ENCODE measurements at regions not wholly inside any gene's neighbourhood (a gene's known extent, or its start where the extent isn't known, plus 50 kb on each side); places are given as distances from the start of the nearest gene placed in this dataset.
"Not testable (repeated sequence)": the region's sequence is repeated elsewhere in the genome, so short reads cannot be mapped to it uniquely, and the experiment has no call there.

GRCh38 chr2:54030806-54031205, 60.0 kb upstream of the PSME4 start:
- TF ChIP-seq CTCF (IDR thresholded peaks at IDR 0.05; ENCODE audit: insufficient read depth, low read length, severe bottlenecking), result no peak
- H3K27me3 ChIP-seq (ENCODE audit: control insufficient read depth, insufficient read depth, low read length), result no peaks in the 10 kb centered on the region
- no peak overlapping the region for H3K4me3 ChIP-seq (ENCODE audit: low read depth, low read length)
- H3K36me3 ChIP-seq (ENCODE audit: control insufficient read depth, insufficient read depth, low read length), result no peaks in the 10 kb centered on the region
- no peak for FAIRE-seq
- DNase-seq (ENCODE audit: low read depth), result no peak

GRCh38 chr2:54030396-54030741, 59.6 kb upstream of the PSME4 start:
- FAIRE-seq, result no peak
- TF ChIP-seq CTCF (IDR thresholded peaks at IDR 0.05; ENCODE audit: insufficient read depth, low read length, severe bottlenecking), result no peak

GRCh38 chr2:54029721-54030395, 59.1 kb upstream of the PSME4 start:
- FAIRE-seq, result no peak
- DNase-seq (ENCODE audit: low read depth), result peak; percentile 29
- TF ChIP-seq CTCF (IDR thresholded peaks at IDR 0.05; ENCODE audit: insufficient read depth, low read length, severe bottlenecking), result no peak
- Histone ChIP-seq H3K4me3 (ENCODE audit: low read depth, low read length) (no peak overlapping the region), H3K27me3 (ENCODE audit: control insufficient read depth, insufficient read depth, low read length) (no peaks in the 10 kb centered on the region), H3K36me3 (ENCODE audit: control insufficient read depth, insufficient read depth, low read length) (no peaks in the 10 kb centered on the region)

More at GRCh38 chr2:54030396-54030741, 59.6 kb upstream of the PSME4 start:
- Histone ChIP-seq H3K27me3 (ENCODE audit: control insufficient read depth, insufficient read depth, low read length) (no peaks in the 10 kb centered on the region), H3K36me3 (ENCODE audit: control insufficient read depth, insufficient read depth, low read length) (no peaks in the 10 kb centered on the region), H3K4me3 (ENCODE audit: low read depth, low read length) (no peak overlapping the region)
- no peak for DNase-seq (ENCODE audit: low read depth)

GRCh38 chr2:54025463-54026075, 54.8 kb upstream of the PSME4 start:
- not testable (repeated sequence) for H3K36me3 ChIP-seq (ENCODE audit: control insufficient read depth, insufficient read depth, low read length); FAIRE-seq; H3K4me3 ChIP-seq (ENCODE audit: low read depth, low read length); DNase-seq (ENCODE audit: low read depth); H3K27me3 ChIP-seq (ENCODE audit: control insufficient read depth, insufficient read depth, low read length)

GRCh38 chr2:54024576-54024975, 53.8 kb upstream of the PSME4 start:
- no peak for DNase-seq (ENCODE audit: low read depth)
- no peaks in the 10 kb centered on the region for H3K27me3 ChIP-seq (ENCODE audit: control insufficient read depth, insufficient read depth, low read length)
- H3K4me3 ChIP-seq (ENCODE audit: low read depth, low read length), result no peak overlapping the region
- H3K36me3 ChIP-seq (ENCODE audit: control insufficient read depth, insufficient read depth, low read length), result no peaks in the 10 kb centered on the region
- no peak for FAIRE-seq
- TF ChIP-seq CTCF (IDR thresholded peaks at IDR 0.05; ENCODE audit: insufficient read depth, low read length, severe bottlenecking), result no peak

- no peaks in the 10 kb centered on the region for H3K36me3 ChIP-seq (ENCODE audit: control insufficient read depth, insufficient read depth, low read length)
- no peaks in the 10 kb centered on the region for H3K27me3 ChIP-seq (ENCODE audit: control insufficient read depth, insufficient read depth, low read length)
- no peak for DNase-seq (ENCODE audit: low read depth)
- H3K4me3 ChIP-seq (ENCODE audit: low read depth, low read length), result no peak overlapping the region
- no peak for TF ChIP-seq CTCF (IDR thresholded peaks at IDR 0.05; ENCODE audit: insufficient read depth, low read length, severe bottlenecking)
- FAIRE-seq, result no peak
These were observed 50.9 kb upstream of the PSME4 start for GRCh38 chr2:54021702-54022101.

All from bronchial epithelial cell (primary cell).